Gastrocnemius medialis (tissue), 4 donors: ENCODE measurements at regions not wholly inside any gene's neighbourhood (a gene's known extent, or its start where the extent isn't known, plus 50 kb on each side); places are given as distances from the start of the nearest gene placed in this dataset.

Experiments
- ATAC-seq, 2 donors: fragments of 150-250 bp; one replicate each; pipeline ENCODE4 v1.9.1; 2016
- DNase-seq, 2 donors: peaks; one replicate each; pipeline ENCODE4 v3.0.0-alpha.2; 2019
- H3K27ac ChIP-seq, 4 donors: fragments of 200-600 bp; sonication (generic); 1 replicate in 1 of 4; 2 replicates in 3 of 4; pipeline ENCODE4 v1.5.1; 2016 to 2018; ENCODE audit warnings: mild to moderate bottlenecking in 2 of 4, moderate library complexity in 1 of 4
- H3K27me3 ChIP-seq, 3 donors: fragments of 200-600 bp; sonication (generic) in 2 of 3; 1 replicate in 1 of 3; 2 replicates in 2 of 3; pipeline versions ENCODE4 v1.5.1 to v1.6.0; 2016 to 2019; ENCODE audit warnings: mild to moderate bottlenecking in 1 of 3, moderate library complexity in 1 of 3
- H3K36me3 ChIP-seq, 2 donors: fragments of 200-600 bp; sonication (generic) in 1 of 2; one replicate each; pipeline ENCODE4 v1.5.1; 2017 to 2018
- H3K4me1 ChIP-seq, 2 donors: fragments of 200-600 bp; sonication (generic) in 1 of 2; one replicate each; pipeline ENCODE4 v1.5.1; 2016 to 2017; ENCODE audit warnings: mild to moderate bottlenecking in 2 of 2
- H3K4me3 ChIP-seq, 4 donors: fragments of 200-600 bp; sonication (generic) in 3 of 4; 1 replicate in 1 of 4; 2 replicates in 3 of 4; pipeline ENCODE4 v1.5.1; 2016 to 2019; ENCODE audit warnings: mild to moderate bottlenecking in 2 of 4
- H3K9me3 ChIP-seq, 3 donors: fragments of 200-600 bp; sonication (generic) in 2 of 3; 1 replicate in 1 of 3; 2 replicates in 2 of 3; pipeline ENCODE4 v1.5.1; 2016 to 2019
- CTCF ChIP-seq, 5 experiments: fragments of 450-650 bp in 3 of 5; fragments of 200-600 bp in 2 of 5; sonication (generic) in 2 of 5; IDR thresholded peaks in 4 of 5; conservative IDR thresholded peaks in 1 of 5; 1 replicate in 4 of 5; 2 replicates in 1 of 5; pipeline ENCODE4 v1.5.1; 2016 to 2019; ENCODE audit warnings: antibody characterized with exemption in 5 of 5, mild to moderate bottlenecking in 3 of 5, moderate library complexity in 3 of 5
- POLR2A ChIP-seq, 2 donors: fragments of 450-650 bp; IDR thresholded peaks; one replicate each; pipeline ENCODE4 v1.6.1; 2017; ENCODE audit warnings: antibody characterized with exemption in 2 of 2, mild to moderate bottlenecking in 2 of 2, moderate library complexity in 2 of 2
- in situ Hi-C, 4 donors: fragments of 200-750 bp; cut with MboI; loops; one replicate each; pipeline versions ENCODE4 v1.15.0 to v1.8.0; 2017; ENCODE audit warnings: low sequenced_read_pairs in 4 of 4
- intact Hi-C: fragments of 100-400 bp; cut with DNase I; formaldehyde crosslinking; loops from one replicate; pipeline ENCODE4 v1.15.1; 2023; ENCODE audit warnings: low total_unique reads

- H3K27me3 ChIP-seq = no peaks in the 10 kb centered on the region
- DNase-seq (no peak), ATAC-seq (no peak)
- no peak overlapping the region for H3K27ac ChIP-seq
- TF ChIP-seq CTCF (IDR thresholded peaks at IDR 0.05 in 4 of 5, conservative IDR thresholded peaks at IDR 0.05 in 1 of 5) (no peak), POLR2A (IDR thresholded peaks at IDR 0.05) (no peak)
- H3K36me3 ChIP-seq = no peaks in the 10 kb centered on the region
- intact Hi-C loops = no loop called here
- H3K4me1 ChIP-seq = no peaks in the 10 kb centered on the region
- in situ Hi-C loops = no loop called here
- H3K9me3 ChIP-seq = no peaks in the 10 kb centered on the region
- H3K4me3 ChIP-seq = no peak overlapping the region
These were observed 54.6 kb upstream of the OPN4 start for GRCh38 chr10:86599729-86600128.

- no peaks in the 10 kb centered on the region for H3K27me3 ChIP-seq
- no peaks in the 10 kb centered on the region for H3K36me3 ChIP-seq
- intact Hi-C loops = no loop called here
- no peak for ATAC-seq
- H3K9me3 ChIP-seq = no peaks in the 10 kb centered on the region
- TF ChIP-seq CTCF (IDR thresholded peaks at IDR 0.05 in 4 of 5, conservative IDR thresholded peaks at IDR 0.05 in 1 of 5) = no peak
- TF ChIP-seq POLR2A (IDR thresholded peaks at IDR 0.05) = no peak
- no peak for DNase-seq
- no peak overlapping the region for H3K4me3 ChIP-seq
- in situ Hi-C loops = no loop called here
- H3K4me1 ChIP-seq = no peaks in the 10 kb centered on the region
- H3K27ac ChIP-seq = no peak overlapping the region
These were observed 54.1 kb upstream of the OPN4 start for GRCh38 chr10:86600296-86600695.

- in situ Hi-C loops = no loop called here
- H3K4me3 ChIP-seq = no peak overlapping the region
- DNase-seq (no peak), ATAC-seq (no peak)
- intact Hi-C loops = no loop called here
- no peaks in the 10 kb centered on the region for H3K4me1 ChIP-seq
- no peaks in the 10 kb centered on the region for H3K9me3 ChIP-seq
- H3K27me3 ChIP-seq = no peaks in the 10 kb centered on the region
- H3K27ac ChIP-seq = no peak overlapping the region
- TF ChIP-seq POLR2A (IDR thresholded peaks at IDR 0.05) = no peak
- no peak for TF ChIP-seq CTCF (IDR thresholded peaks at IDR 0.05 in 4 of 5, conservative IDR thresholded peaks at IDR 0.05 in 1 of 5)
- no peaks in the 10 kb centered on the region for H3K36me3 ChIP-seq
These were observed 52.3 kb upstream of the OPN4 start for GRCh38 chr10:86601956-86602602.

- no peak for ATAC-seq
- Histone ChIP-seq H3K9me3 (no peaks in the 10 kb centered on the region), H3K27me3 (no peaks in the 10 kb centered on the region), H3K4me1 (no peaks in the 10 kb centered on the region), H3K4me3 (no peak overlapping the region), H3K36me3 (no peaks in the 10 kb centered on the region), H3K27ac (no peak overlapping the region)
- in situ Hi-C loops (no loop called here), intact Hi-C loops (no loop called here)
- TF ChIP-seq POLR2A (IDR thresholded peaks at IDR 0.05) = no peak
- no peak for TF ChIP-seq CTCF (IDR thresholded peaks at IDR 0.05 in 4 of 5, conservative IDR thresholded peaks at IDR 0.05 in 1 of 5)
- DNase-seq = no peak
These were observed 51.1 kb upstream of the OPN4 start for GRCh38 chr10:86603256-86603655.
